ENCODE measurements at regions not wholly inside any gene's neighbourhood (a gene's known extent, or its start where the extent isn't known, plus 50 kb on each side); places are given as distances from the start of the nearest gene placed in this dataset.

DNA sequence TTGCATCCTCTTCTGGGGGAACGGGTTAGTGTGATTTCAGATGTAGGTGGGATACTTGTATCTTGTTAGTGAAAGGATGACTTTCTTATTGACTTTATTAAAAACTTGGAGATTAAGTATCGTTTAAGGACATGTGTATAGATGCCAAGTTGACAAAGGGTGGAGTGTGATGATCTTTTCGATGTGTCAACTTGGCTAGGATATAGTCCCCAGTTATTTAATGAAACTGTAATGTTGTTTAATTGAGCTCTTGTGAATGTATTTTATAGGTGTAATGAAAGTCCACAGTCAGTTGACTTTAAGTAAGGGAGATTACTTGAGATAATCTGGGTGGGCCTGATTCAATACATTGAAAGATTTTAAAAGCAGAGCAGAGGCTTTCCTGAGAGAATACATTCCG lies 127.0 kb downstream of the AASDH start:
- H3K36me3 ChIP-seq (ENCODE audit: control insufficient read depth in 2 of 3, insufficient read depth in 3 of 3, low read length in 3 of 3): no peaks in the 10 kb centered on the region
- no peaks in the 10 kb centered on the region for H3K4me1 ChIP-seq (ENCODE audit: control insufficient read depth in 2 of 3, insufficient read depth in 2 of 3, low read depth in 1 of 3, low read length in 3 of 3)
- DNase-seq (no peak), FAIRE-seq (no peak)
- intact Hi-C loops (cut with DNase I): no loop called here
- TF ChIP-seq CTCF (IDR thresholded peaks at IDR 0.05; ENCODE audit: borderline replicate concordance, extremely low read depth, insufficient read depth): no peak
- H3K9ac ChIP-seq (ENCODE audit: low read length in 3 of 3): no peak overlapping the region
- H3K27me3 ChIP-seq (ENCODE audit: control insufficient read depth, insufficient read depth, low read length): no peaks in the 10 kb centered on the region
- H3K27ac ChIP-seq (ENCODE audit: low read depth in 2 of 2, low read length in 2 of 2): no peak overlapping the region
- no peak overlapping the region for H3K4me3 ChIP-seq (ENCODE audit: low read length in 3 of 3)
- H3K9me3 ChIP-seq (ENCODE audit: control insufficient read depth in 2 of 3, insufficient read depth in 1 of 3, low read length in 3 of 3): peaks cover 0 to 4% (median 0%) of the 10 kb centered on the region in 3 donors

GRCh38 chr4:56259655-56260054 lies 127.6 kb downstream of the AASDH start:
- Histone ChIP-seq H3K4me1 (ENCODE audit: control insufficient read depth in 2 of 3, insufficient read depth in 2 of 3, low read depth in 1 of 3, low read length in 3 of 3) (no peaks in the 10 kb centered on the region), H3K27ac (ENCODE audit: low read depth in 2 of 2, low read length in 2 of 2) (no peak overlapping the region), H3K36me3 (ENCODE audit: control insufficient read depth in 2 of 3, insufficient read depth in 3 of 3, low read length in 3 of 3) (no peaks in the 10 kb centered on the region), H3K4me3 (ENCODE audit: low read length in 3 of 3) (no peak overlapping the region), H3K9me3 (ENCODE audit: control insufficient read depth in 2 of 3, insufficient read depth in 1 of 3, low read length in 3 of 3) (peaks cover 0 to 4% (median 0%) of the 10 kb centered on the region in 3 donors), H3K27me3 (ENCODE audit: control insufficient read depth, insufficient read depth, low read length) (no peaks in the 10 kb centered on the region), H3K9ac (ENCODE audit: low read length in 3 of 3) (no peak overlapping the region)
- TF ChIP-seq CTCF (IDR thresholded peaks at IDR 0.05; ENCODE audit: borderline replicate concordance, extremely low read depth, insufficient read depth): no peak
- FAIRE-seq: no peak
- no peak for DNase-seq
- intact Hi-C loops (cut with DNase I): no loop called here

GRCh38 chr4:56255820-56256219 lies 131.5 kb downstream of the AASDH start:
- TF ChIP-seq CTCF (IDR thresholded peaks at IDR 0.05; ENCODE audit: borderline replicate concordance, extremely low read depth, insufficient read depth): no peak
- H3K9me3 ChIP-seq (ENCODE audit: control insufficient read depth in 2 of 3, insufficient read depth in 1 of 3, low read length in 3 of 3): no peaks in the 10 kb centered on the region
- H3K27ac ChIP-seq (ENCODE audit: low read depth in 2 of 2, low read length in 2 of 2): no peak overlapping the region
- intact Hi-C loops (cut with DNase I): no loop called here
- DNase-seq: no peak
- no peaks in the 10 kb centered on the region for H3K27me3 ChIP-seq (ENCODE audit: control insufficient read depth, insufficient read depth, low read length)
- no peaks in the 10 kb centered on the region for H3K36me3 ChIP-seq (ENCODE audit: control insufficient read depth in 2 of 3, insufficient read depth in 3 of 3, low read length in 3 of 3)
- H3K4me1 ChIP-seq (ENCODE audit: control insufficient read depth in 2 of 3, insufficient read depth in 2 of 3, low read depth in 1 of 3, low read length in 3 of 3): no peaks in the 10 kb centered on the region
- no peak overlapping the region for H3K9ac ChIP-seq (ENCODE audit: low read length in 3 of 3)
- no peak for FAIRE-seq
- H3K4me3 ChIP-seq (ENCODE audit: low read length in 3 of 3): no peak overlapping the region

DNA sequence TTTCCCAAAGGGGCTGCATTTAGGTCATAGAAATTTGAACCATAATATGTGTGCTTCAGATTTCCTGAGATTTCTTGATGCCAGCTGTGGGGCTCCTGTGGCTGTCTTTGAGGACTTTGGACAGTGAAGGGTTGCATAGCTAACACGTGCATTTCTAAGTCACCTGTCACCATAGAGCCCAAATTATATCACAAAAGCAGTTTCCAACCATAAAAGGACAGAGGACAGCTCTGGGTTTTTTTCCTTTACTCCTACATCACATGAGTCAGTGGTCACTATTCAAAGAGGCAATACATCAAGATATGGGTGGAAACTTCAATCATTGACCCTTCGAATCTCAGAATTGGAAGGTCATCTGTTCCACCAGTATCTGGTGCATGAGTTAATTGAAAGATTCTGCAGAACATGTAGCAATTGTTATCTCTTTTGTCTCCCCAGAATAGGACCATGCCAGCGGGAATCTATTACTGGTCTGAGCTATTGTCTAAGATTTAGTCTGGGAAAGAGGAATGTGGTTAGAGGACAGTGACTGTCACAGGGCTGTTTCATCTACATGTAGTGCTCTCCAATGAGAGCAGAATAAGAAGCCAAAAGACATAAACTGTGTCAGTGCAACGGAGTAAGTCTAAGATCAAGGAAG lies 133.5 kb downstream of the AASDH start:
- TF ChIP-seq CTCF (IDR thresholded peaks at IDR 0.05; ENCODE audit: borderline replicate concordance, extremely low read depth, insufficient read depth): no peak
- Histone ChIP-seq H3K4me1 (ENCODE audit: control insufficient read depth in 2 of 3, insufficient read depth in 2 of 3, low read depth in 1 of 3, low read length in 3 of 3) (no peaks in the 10 kb centered on the region), H3K27me3 (ENCODE audit: control insufficient read depth, insufficient read depth, low read length) (no peaks in the 10 kb centered on the region), H3K9me3 (ENCODE audit: control insufficient read depth in 2 of 3, insufficient read depth in 1 of 3, low read length in 3 of 3) (no peaks in the 10 kb centered on the region), H3K27ac (ENCODE audit: low read depth in 2 of 2, low read length in 2 of 2) (no peak overlapping the region), H3K9ac (ENCODE audit: low read length in 3 of 3) (no peak overlapping the region), H3K4me3 (ENCODE audit: low read length in 3 of 3) (no peak overlapping the region), H3K36me3 (ENCODE audit: control insufficient read depth in 2 of 3, insufficient read depth in 3 of 3, low read length in 3 of 3) (no peaks in the 10 kb centered on the region)
- intact Hi-C loops (cut with DNase I): no loop called here
- FAIRE-seq (no peak), DNase-seq (no peak)
